ENCODE measurements at regions not wholly inside any gene's neighbourhood (a gene's known extent, or its start where the extent isn't known, plus 50 kb on each side); places are given as distances from the start of the nearest gene placed in this dataset.

- H3K4me1 ChIP-seq (ENCODE audit: insufficient read depth, low read length, severe bottlenecking), result no peaks in the 10 kb centered on the region
- H3K36me3 ChIP-seq (ENCODE audit: insufficient read depth, low read length), result no peaks in the 10 kb centered on the region
- H3K4me2 ChIP-seq (ENCODE audit: low read length), result no peak overlapping the region
- no peak for TF ChIP-seq EZH2 (IDR thresholded peaks at IDR 0.05; ENCODE audit: borderline replicate concordance, low read length)
- TF ChIP-seq, protein P1, sequence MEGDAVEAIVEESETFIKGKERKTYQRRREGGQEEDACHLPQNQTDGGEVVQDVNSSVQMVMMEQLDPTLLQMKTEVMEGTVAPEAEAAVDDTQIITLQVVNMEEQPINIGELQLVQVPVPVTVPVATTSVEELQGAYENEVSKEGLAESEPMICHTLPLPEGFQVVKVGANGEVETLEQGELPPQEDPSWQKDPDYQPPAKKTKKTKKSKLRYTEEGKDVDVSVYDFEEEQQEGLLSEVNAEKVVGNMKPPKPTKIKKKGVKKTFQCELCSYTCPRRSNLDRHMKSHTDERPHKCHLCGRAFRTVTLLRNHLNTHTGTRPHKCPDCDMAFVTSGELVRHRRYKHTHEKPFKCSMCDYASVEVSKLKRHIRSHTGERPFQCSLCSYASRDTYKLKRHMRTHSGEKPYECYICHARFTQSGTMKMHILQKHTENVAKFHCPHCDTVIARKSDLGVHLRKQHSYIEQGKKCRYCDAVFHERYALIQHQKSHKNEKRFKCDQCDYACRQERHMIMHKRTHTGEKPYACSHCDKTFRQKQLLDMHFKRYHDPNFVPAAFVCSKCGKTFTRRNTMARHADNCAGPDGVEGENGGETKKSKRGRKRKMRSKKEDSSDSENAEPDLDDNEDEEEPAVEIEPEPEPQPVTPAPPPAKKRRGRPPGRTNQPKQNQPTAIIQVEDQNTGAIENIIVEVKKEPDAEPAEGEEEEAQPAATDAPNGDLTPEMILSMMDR (IDR thresholded peaks at IDR 0.05; ENCODE audit: low read length), result no peak
- no peaks in the 10 kb centered on the region for H3K9me3 ChIP-seq (ENCODE audit: low read length)
- no peak overlapping the region for H3K9ac ChIP-seq (ENCODE audit: low read length)
- no peak overlapping the region for H2AFZ ChIP-seq (ENCODE audit: low read length)
- H3K9me2 ChIP-seq (ENCODE audit: low read depth, low read length), result no peaks in the 10 kb centered on the region
- no peaks in the 10 kb centered on the region for H3K79me2 ChIP-seq (ENCODE audit: insufficient read depth, low read length)
- H3F3A ChIP-seq (ENCODE audit: insufficient read depth, low read length), result no peaks in the 10 kb centered on the region
- no peak overlapping the region for H3K27ac ChIP-seq (ENCODE audit: low read depth, low read length, poor library complexity, severe bottlenecking)
- H4K20me1 ChIP-seq (ENCODE audit: insufficient read depth, low read length), result no peaks in the 10 kb centered on the region
- H3K27me3 ChIP-seq (ENCODE audit: insufficient read depth, low read length), result no peaks in the 10 kb centered on the region
- no peak overlapping the region for H3K4me3 ChIP-seq (ENCODE audit: low read depth, low read length, poor library complexity, severe bottlenecking)
Measured at GRCh38 chr1:80924290-80924689, 876.4 kb upstream of the ADGRL2 start.

GRCh38 chr1:80922906-80923305 lies 877.8 kb upstream of the ADGRL2 start:
- H3K9me3 ChIP-seq (ENCODE audit: low read length), result no peaks in the 10 kb centered on the region
- H3K79me2 ChIP-seq (ENCODE audit: insufficient read depth, low read length), result no peaks in the 10 kb centered on the region
- no peak overlapping the region for H3K9ac ChIP-seq (ENCODE audit: low read length)
- no peak overlapping the region for H3K4me2 ChIP-seq (ENCODE audit: low read length)
- H3K27me3 ChIP-seq (ENCODE audit: insufficient read depth, low read length), result no peaks in the 10 kb centered on the region
- no peaks in the 10 kb centered on the region for H4K20me1 ChIP-seq (ENCODE audit: insufficient read depth, low read length)
- TF ChIP-seq EZH2 (IDR thresholded peaks at IDR 0.05; ENCODE audit: borderline replicate concordance, low read length), result no peak
- TF ChIP-seq, protein P1 (IDR thresholded peaks at IDR 0.05; ENCODE audit: low read length), result no peak
- no peak overlapping the region for H3K27ac ChIP-seq (ENCODE audit: low read depth, low read length, poor library complexity, severe bottlenecking)
- no peak overlapping the region for H2AFZ ChIP-seq (ENCODE audit: low read length)
- H3K4me3 ChIP-seq (ENCODE audit: low read depth, low read length, poor library complexity, severe bottlenecking), result no peak overlapping the region
- H3K9me2 ChIP-seq (ENCODE audit: low read depth, low read length), result no peaks in the 10 kb centered on the region
- H3K36me3 ChIP-seq (ENCODE audit: insufficient read depth, low read length), result no peaks in the 10 kb centered on the region
- H3F3A ChIP-seq (ENCODE audit: insufficient read depth, low read length), result no peaks in the 10 kb centered on the region
- no peaks in the 10 kb centered on the region for H3K4me1 ChIP-seq (ENCODE audit: insufficient read depth, low read length, severe bottlenecking)

DNA sequence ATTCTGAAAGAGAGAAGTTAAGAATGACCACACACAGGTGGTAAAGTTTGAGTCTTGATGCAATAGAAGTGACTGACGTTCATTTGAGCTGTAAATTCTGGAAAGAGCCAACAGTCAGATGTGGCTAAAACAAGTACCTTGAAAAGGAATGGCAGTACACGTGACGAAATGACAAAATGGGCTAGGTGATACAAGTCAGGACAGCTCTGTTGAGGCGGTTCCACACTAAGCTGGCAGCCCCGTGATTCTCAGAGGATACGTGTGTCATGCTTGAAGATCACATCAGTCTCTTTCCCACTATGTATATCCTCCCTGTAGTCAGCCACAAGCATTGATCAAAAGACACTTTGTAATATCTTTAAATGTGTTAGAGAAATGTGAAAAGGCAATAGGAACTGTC lies 881.3 kb upstream of the ADGRL2 start:
- H3K4me1 ChIP-seq (ENCODE audit: insufficient read depth, low read length, severe bottlenecking), result no peaks in the 10 kb centered on the region
- H3K36me3 ChIP-seq (ENCODE audit: insufficient read depth, low read length), result no peaks in the 10 kb centered on the region
- H3K27me3 ChIP-seq (ENCODE audit: insufficient read depth, low read length), result no peaks in the 10 kb centered on the region
- no peak for TF ChIP-seq EZH2 (IDR thresholded peaks at IDR 0.05; ENCODE audit: borderline replicate concordance, low read length)
- TF ChIP-seq, protein P1 (IDR thresholded peaks at IDR 0.05; ENCODE audit: low read length), result no peak
- H3K9me3 ChIP-seq (ENCODE audit: low read length), result no peaks in the 10 kb centered on the region
- H4K20me1 ChIP-seq (ENCODE audit: insufficient read depth, low read length), result no peaks in the 10 kb centered on the region
- H3K27ac ChIP-seq (ENCODE audit: low read depth, low read length, poor library complexity, severe bottlenecking), result no peak overlapping the region
- no peaks in the 10 kb centered on the region for H3K79me2 ChIP-seq (ENCODE audit: insufficient read depth, low read length)
- no peaks in the 10 kb centered on the region for H3F3A ChIP-seq (ENCODE audit: insufficient read depth, low read length)
- H3K4me3 ChIP-seq (ENCODE audit: low read depth, low read length, poor library complexity, severe bottlenecking), result no peak overlapping the region
- no peaks in the 10 kb centered on the region for H3K9me2 ChIP-seq (ENCODE audit: low read depth, low read length)
- no peak overlapping the region for H3K9ac ChIP-seq (ENCODE audit: low read length)
- H3K4me2 ChIP-seq (ENCODE audit: low read length), result no peak overlapping the region
- H2AFZ ChIP-seq (ENCODE audit: low read length), result no peak overlapping the region
